ENCODE measurements at regions not wholly inside any gene's neighbourhood (a gene's known extent, or its start where the extent isn't known, plus 50 kb on each side); places are given as distances from the start of the nearest gene placed in this dataset.

DNA sequence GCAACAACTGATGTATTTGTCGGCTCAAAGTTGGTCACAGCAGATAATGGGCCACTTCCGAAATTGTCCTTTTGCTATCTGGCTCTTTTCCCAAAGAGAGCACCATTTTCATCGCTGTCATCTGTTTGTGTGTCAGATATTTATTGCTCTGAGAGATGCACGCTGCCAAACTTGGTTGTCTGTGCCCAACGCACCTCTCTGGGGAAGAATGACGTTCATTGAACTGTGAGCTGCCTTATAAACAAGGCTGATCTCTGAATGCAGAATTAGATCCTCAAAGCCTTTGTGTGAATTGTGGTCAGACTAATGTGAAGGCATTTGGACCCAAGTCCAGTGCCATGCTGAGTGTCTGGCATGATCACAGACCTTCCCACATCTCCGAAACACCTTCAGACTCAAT is 174.7 kb upstream of the LYZL1 start (continued):
- TF ChIP-seq, protein P1, sequence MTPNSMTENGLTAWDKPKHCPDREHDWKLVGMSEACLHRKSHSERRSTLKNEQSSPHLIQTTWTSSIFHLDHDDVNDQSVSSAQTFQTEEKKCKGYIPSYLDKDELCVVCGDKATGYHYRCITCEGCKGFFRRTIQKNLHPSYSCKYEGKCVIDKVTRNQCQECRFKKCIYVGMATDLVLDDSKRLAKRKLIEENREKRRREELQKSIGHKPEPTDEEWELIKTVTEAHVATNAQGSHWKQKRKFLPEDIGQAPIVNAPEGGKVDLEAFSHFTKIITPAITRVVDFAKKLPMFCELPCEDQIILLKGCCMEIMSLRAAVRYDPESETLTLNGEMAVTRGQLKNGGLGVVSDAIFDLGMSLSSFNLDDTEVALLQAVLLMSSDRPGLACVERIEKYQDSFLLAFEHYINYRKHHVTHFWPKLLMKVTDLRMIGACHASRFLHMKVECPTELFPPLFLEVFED (CRISPR knock-in tag; conservative IDR thresholded peaks at IDR 0.05), result no peak
- TF ChIP-seq DPF2 (IDR thresholded peaks at IDR 0.05) (no peak), ZNF41 (CRISPR knock-in tag; conservative IDR thresholded peaks at IDR 0.05) (no peak), ETV1 (tag; conservative IDR thresholded peaks at IDR 0.05; ENCODE audit: low read depth) (no peak), SOX6 (IDR thresholded peaks at IDR 0.05) (no peak)

DNA sequence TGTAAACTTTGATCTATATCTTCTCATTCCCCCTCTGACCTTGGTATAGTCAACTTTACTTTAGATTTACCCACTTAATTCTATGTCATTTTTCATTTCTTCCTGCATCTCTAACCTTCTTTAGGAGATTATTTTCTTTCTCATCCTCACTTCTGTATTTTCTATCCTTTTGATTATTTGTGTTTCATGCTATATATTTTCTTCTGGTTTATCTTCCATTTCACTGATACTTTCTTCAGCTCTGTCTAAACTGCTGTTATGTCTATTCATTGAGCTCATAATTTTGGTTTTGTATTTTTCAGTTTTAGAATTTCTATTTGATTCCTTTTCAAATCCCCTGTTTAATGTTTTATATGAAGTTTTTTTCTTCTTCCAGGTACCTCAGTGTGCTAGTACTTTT is 171.1 kb upstream of the LYZL1 start:
- H3K4me3 ChIP-seq, result no peak overlapping the region
- in situ Hi-C loops (cut with MboI) (no loop called here), intact Hi-C loops (cut with micrococcal nuclease) (no loop called here)
- DNase-seq (ENCODE audit: extremely low read depth in 1 of 4, low spot score in 3 of 4), result no peak
- H4K20me1 ChIP-seq (replicated peaks; ENCODE audit: control insufficient read depth, insufficient read depth, low read length), result no peaks in the 10 kb centered on the region
- ChIA-PET POLR2A (interaction anchor here (1.1 to 1.5 kb wide), 2 partner anchors 12 to 14 kb away, joined by 3 to 7 read pairs; no protein-coding TSS in a partner anchor), CTCF (ENCODE audit: low intra/inter-chr PET ratio) (no interaction called here)
- no peaks in the 10 kb centered on the region for H3K36me3 ChIP-seq (ENCODE audit: control insufficient read depth, insufficient read depth, low read length)
- peaks cover 2% of the 10 kb centered on the region; the same call in 1 of the 2 replicates for H3K9me3 ChIP-seq (replicated peaks; ENCODE audit: control insufficient read depth, insufficient read depth, low read depth, low read length)
- peaks cover 4 to 7% of the 10 kb centered on the region in 2 experiments; a peak in 2 of 5 replicates for H3K27me3 ChIP-seq (ENCODE audit: control insufficient read depth in 2 of 2, insufficient read depth in 2 of 2, low read length in 2 of 2)
- H2AFZ ChIP-seq (ENCODE audit: low read depth, low read length), result no peak overlapping the region
- H3K27ac ChIP-seq (ENCODE audit: extremely low read depth, low read depth, low read length), result no peak overlapping the region
- BruUV-seq (replicated peaks), result no TSS peak
- no peak overlapping the region for H3K9ac ChIP-seq (ENCODE audit: insufficient read depth in 1 of 2, low read depth in 2 of 2, low read length in 2 of 2)
- H3K9me1 ChIP-seq (ENCODE audit: control insufficient read depth, insufficient read depth, low read length), result no peaks in the 10 kb centered on the region
- no peaks in the 10 kb centered on the region for H3K79me2 ChIP-seq (ENCODE audit: control insufficient read depth, insufficient read depth, low read length)
- ATAC-seq, result no peak
- TF ChIP-seq CBX3 (IDR thresholded peaks at IDR 0.05; ENCODE audit: borderline replicate concordance in 1 of 2, low read length in 2 of 2), result peak in 1 of 2 experiments; percentile 67; a peak in 2 of 3 replicates
- TF ChIP-seq ZFP30 (CRISPR knock-in tag; IDR thresholded peaks at IDR 0.05; ENCODE audit: borderline replicate concordance), result peak; percentile 62; the same call in 1 of the 2 replicates
- peak; percentile 55; the same call in 1 of the 2 replicates for TF ChIP-seq TRIM28 (IDR thresholded peaks at IDR 0.05)
- TF ChIP-seq, protein P2, sequence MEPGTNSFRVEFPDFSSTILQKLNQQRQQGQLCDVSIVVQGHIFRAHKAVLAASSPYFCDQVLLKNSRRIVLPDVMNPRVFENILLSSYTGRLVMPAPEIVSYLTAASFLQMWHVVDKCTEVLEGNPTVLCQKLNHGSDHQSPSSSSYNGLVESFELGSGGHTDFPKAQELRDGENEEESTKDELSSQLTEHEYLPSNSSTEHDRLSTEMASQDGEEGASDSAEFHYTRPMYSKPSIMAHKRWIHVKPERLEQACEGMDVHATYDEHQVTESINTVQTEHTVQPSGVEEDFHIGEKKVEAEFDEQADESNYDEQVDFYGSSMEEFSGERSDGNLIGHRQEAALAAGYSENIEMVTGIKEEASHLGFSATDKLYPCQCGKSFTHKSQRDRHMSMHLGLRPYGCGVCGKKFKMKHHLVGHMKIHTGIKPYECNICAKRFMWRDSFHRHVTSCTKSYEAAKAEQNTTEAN (CRISPR knock-in tag; IDR thresholded peaks at IDR 0.05), result no peak
- TF ChIP-seq, protein P3, sequence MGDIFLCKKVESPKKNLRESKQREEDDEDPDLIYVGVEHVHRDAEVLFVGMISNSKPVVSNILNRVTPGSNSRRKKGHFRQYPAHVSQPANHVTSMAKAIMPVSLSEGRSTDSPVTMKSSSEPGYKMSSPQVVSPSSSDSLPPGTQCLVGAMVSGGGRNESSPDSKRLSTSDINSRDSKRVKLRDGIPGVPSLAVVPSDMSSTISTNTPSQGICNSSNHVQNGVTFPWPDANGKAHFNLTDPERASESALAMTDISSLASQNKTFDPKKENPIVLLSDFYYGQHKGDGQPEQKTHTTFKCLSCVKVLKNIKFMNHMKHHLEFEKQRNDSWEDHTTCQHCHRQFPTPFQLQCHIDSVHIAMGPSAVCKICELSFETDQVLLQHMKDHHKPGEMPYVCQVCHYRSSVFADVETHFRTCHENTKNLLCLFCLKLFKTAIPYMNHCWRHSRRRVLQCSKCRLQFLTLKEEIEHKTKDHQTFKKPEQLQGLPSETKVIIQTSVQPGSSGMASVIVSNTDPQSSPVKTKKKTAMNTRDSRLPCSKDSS (IDR thresholded peaks at IDR 0.05; ENCODE audit: low read depth, partially characterized antibody), result peak; percentile 57
- TF ChIP-seq, protein P4, sequence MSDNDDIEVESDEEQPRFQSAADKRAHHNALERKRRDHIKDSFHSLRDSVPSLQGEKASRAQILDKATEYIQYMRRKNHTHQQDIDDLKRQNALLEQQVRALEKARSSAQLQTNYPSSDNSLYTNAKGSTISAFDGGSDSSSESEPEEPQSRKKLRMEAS (CRISPR knock-in tag; IDR thresholded peaks at IDR 0.05), result no peak
- no peak for TF ChIP-seq HNRNPUL1 (IDR thresholded peaks at IDR 0.05; ENCODE audit: low read length)
- TF ChIP-seq RBM25 (IDR thresholded peaks at IDR 0.05; ENCODE audit: low read depth, low read length, severe bottlenecking), result peak; percentile 33
- TF ChIP-seq SMARCA5 (IDR thresholded peaks at IDR 0.05), result 0 out of 2 replicates have a peak, but pooled peaks have one; percentile 28
- no peak for FAIRE-seq
- H3K4me1 ChIP-seq (replicated peaks in 1 of 2; ENCODE audit: control insufficient read depth in 2 of 2, insufficient read depth in 2 of 2, low read length in 2 of 2), result no peaks in the 10 kb centered on the region; a peak in 1 of 5 replicates
- no peak overlapping the region for H3K4me2 ChIP-seq (ENCODE audit: insufficient read depth, low read length)
